Kidney epithelial cell (primary cell): ENCODE measurements at regions not wholly inside any gene's neighbourhood (a gene's known extent, or its start where the extent isn't known, plus 50 kb on each side); places are given as distances from the start of the nearest gene placed in this dataset.

Experiments used
- DNase-seq: peaks from one replicate; pipeline ENCODE4 v3.0.0-alpha.2; 2010; ENCODE audit warnings: low read depth
- H3K27me3 ChIP-seq: 2 replicates; pipeline ENCODE4 v1.6.0; 2011; ENCODE audit warnings: low read length; ENCODE audit not compliant: control insufficient read depth, insufficient read depth
- H3K36me3 ChIP-seq: 2 replicates; pipeline ENCODE4 v1.5.1; 2011; ENCODE audit warnings: low read length; ENCODE audit not compliant: control insufficient read depth, insufficient read depth
- H3K4me3 ChIP-seq: 2 replicates; pipeline ENCODE4 v1.5.1; 2011; ENCODE audit warnings: low read depth, mild to moderate bottlenecking, control low read depth, low read length
- TF ChIP-seq, protein P1 (sequence below): IDR thresholded peaks from 2 replicates; pipeline ENCODE4 v1.5.1; 2011; ENCODE audit warnings: mild to moderate bottlenecking, moderate library complexity, low read length, control low read depth, inconsistent platforms; ENCODE audit not compliant: insufficient read depth, poor library complexity, severe bottlenecking

DNA sequence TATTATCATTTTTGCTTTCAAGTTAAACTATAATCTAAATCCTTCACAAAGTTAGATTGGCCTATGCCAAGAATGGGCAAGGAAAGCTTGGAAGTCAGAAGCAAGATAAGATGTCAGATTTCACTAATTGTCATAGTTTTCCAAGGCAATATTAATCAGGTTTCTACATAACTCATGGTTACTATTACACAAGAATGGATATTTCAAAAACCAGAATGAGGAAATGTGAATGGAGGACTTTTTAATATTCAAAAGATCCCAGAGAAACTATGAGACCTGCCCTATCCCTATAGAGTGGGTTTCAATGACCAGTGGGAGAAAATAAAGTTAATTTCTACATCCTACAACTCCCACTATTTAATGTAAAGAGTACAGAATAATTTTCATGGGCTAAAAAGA is 203.2 kb downstream of the CASP12 start:
- no peak overlapping the region for H3K4me3 ChIP-seq
- no peaks in the 10 kb centered on the region for H3K27me3 ChIP-seq
- TF ChIP-seq, protein P1, sequence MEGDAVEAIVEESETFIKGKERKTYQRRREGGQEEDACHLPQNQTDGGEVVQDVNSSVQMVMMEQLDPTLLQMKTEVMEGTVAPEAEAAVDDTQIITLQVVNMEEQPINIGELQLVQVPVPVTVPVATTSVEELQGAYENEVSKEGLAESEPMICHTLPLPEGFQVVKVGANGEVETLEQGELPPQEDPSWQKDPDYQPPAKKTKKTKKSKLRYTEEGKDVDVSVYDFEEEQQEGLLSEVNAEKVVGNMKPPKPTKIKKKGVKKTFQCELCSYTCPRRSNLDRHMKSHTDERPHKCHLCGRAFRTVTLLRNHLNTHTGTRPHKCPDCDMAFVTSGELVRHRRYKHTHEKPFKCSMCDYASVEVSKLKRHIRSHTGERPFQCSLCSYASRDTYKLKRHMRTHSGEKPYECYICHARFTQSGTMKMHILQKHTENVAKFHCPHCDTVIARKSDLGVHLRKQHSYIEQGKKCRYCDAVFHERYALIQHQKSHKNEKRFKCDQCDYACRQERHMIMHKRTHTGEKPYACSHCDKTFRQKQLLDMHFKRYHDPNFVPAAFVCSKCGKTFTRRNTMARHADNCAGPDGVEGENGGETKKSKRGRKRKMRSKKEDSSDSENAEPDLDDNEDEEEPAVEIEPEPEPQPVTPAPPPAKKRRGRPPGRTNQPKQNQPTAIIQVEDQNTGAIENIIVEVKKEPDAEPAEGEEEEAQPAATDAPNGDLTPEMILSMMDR: no peak
- no peak for DNase-seq
- no peaks in the 10 kb centered on the region for H3K36me3 ChIP-seq

DNA sequence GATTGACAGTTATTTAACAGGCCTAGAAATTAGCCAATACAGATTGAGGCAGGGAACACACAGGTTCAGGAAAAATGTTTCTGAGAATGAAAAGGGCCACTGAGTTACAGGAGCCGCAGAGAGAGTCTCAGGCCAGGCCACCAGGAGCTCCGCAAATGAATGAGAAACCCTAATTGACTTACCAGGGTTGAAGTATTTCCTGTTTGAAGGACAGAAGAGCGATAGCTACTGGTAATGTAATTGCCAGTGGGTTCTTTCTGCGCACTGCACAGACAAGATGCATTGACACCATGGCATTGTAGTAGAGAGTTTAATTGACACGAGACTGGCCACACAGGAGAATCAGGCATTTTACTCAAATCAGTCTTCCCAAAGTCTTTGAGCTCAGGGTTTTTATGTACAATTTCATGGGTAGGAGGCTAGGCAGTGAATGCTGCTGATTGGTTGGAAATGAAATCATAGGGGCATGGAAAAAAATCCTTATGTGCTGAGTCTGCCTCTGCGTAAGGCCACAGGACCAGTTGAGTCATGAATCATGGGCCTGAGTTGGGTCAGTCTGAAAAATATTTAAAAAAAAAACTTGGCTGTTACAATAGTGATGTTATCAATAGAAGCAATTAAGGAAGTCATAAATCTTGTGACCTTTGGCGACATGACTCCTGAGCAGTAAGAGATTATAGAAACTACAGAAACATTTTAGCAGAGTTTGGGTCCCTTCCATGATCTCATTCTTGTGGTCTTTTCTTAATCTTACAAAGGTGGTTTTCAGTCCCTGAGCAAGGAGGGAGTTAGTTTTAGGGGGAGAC is 203.8 kb downstream of the CASP12 start:
- DNase-seq: peak; percentile 79
- TF ChIP-seq, protein P1: no peak
- H3K4me3 ChIP-seq: peak overlapping the region; percentile 3
- H3K36me3 ChIP-seq: no peaks in the 10 kb centered on the region
- no peaks in the 10 kb centered on the region for H3K27me3 ChIP-seq

DNA sequence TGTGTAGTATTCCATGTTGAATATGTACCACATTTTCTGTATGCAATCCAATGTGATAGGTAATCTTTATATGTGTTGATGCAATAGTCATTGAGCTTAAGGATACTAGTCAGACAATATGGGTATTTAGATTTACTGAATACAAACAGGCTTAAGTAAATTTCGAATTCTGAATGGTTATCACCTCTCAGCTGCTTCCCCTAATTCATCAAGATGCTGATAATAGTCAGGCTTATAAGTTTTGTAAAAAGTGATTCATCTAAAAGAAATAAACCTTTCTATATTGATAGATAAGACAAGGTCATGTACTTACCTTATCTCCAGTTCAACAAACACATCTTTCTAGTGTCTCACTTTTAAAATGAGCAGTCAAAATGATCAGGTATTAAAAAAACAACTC is 205.5 kb downstream of the CASP12 start:
- Histone ChIP-seq H3K4me3 (no peak overlapping the region), H3K27me3 (no peaks in the 10 kb centered on the region), H3K36me3 (no peaks in the 10 kb centered on the region)
- TF ChIP-seq, protein P1: no peak
- DNase-seq: no peak

DNA sequence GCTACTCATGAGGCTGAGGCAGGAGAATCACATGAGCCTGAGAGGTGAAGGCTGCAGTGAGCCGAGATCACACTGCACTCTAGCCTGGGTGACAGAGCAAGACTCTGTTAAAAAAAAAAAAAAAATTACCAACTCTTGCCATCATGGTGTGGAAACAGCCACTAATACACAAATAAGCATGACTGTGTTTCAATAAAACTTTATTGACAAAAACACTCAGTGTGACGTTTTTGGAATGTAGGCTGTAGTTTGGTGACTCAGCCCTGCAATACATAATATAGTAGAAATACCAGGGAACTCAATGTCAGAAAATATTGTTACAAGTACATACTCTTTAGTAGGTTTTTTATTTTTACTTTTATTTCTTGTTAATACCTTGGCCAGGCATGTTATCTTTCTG is 207.1 kb downstream of the CASP12 start:
- Histone ChIP-seq H3K27me3 (no peaks in the 10 kb centered on the region), H3K36me3 (no peaks in the 10 kb centered on the region), H3K4me3 (no peak overlapping the region)
- DNase-seq: no peak
- TF ChIP-seq, protein P1: no peak

DNA sequence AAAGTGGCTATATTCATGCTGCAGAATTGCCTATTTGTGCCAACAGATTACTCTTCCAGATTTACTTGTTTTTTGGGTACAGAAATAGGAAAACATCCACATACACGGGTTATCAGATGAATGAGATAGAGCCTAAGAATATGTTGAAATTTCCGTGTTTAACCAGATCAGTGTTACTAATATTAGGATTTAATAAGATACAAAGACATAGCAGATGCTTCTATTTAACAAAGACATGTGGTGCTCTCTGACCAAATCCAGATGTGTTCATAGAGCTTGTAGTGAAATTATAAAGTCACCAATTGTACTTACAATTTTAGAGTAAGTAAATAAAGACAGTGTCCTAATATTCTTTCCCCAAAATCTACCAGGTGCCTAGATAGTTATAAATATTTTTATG is 208.0 kb downstream of the CASP12 start:
- TF ChIP-seq, protein P1: no peak
- Histone ChIP-seq H3K36me3 (no peaks in the 10 kb centered on the region), H3K27me3 (no peaks in the 10 kb centered on the region), H3K4me3 (no peak overlapping the region)
- DNase-seq: no peak

DNA sequence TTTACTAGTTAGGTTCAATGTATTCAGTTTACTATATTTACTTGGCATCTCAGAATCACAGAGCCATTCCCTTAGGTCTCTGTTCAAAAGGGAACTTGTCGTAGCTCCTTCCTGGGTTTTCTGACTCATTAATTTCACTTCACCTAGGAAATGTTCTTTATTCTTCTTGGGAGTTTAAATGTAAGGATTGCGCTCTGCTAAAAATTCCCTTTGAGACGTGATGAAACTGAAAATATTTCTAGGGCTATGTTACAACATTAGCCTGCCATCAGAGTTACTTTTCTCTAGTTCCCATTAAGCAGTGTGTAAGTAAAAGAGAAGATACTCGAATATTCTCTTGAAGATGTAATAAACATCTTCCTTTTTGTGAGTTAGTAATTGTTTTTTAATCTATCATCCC is 209.5 kb downstream of the CASP12 start:
- no peak for DNase-seq
- Histone ChIP-seq H3K4me3 (no peak overlapping the region), H3K27me3 (no peaks in the 10 kb centered on the region), H3K36me3 (no peaks in the 10 kb centered on the region)
- TF ChIP-seq, protein P1: no peak
